AG09309 (cell line): ENCODE measurements at regions not wholly inside any gene's neighbourhood (a gene's known extent, or its start where the extent isn't known, plus 50 kb on each side); places are given as distances from the start of the nearest gene placed in this dataset.

Source experiments
- DNase-seq: peaks from one replicate; pipeline ENCODE4 v3.0.0-alpha.2; 2010; ENCODE audit warnings: low read depth
- H3K4me3 ChIP-seq: 2 replicates; pipeline ENCODE4 v1.5.1; 2011; ENCODE audit warnings: mild to moderate bottlenecking, low read depth, low read length, moderate library complexity; ENCODE audit not compliant: control insufficient read depth
- TF ChIP-seq, protein P1 (sequence below): IDR thresholded peaks from 2 replicates; pipeline ENCODE4 v1.5.1; 2011; ENCODE audit warnings: mild to moderate bottlenecking, low read depth, low read length, inconsistent platforms; ENCODE audit not compliant: insufficient read depth, control insufficient read depth; ENCODE audit errors: missing control alignments

DNA sequence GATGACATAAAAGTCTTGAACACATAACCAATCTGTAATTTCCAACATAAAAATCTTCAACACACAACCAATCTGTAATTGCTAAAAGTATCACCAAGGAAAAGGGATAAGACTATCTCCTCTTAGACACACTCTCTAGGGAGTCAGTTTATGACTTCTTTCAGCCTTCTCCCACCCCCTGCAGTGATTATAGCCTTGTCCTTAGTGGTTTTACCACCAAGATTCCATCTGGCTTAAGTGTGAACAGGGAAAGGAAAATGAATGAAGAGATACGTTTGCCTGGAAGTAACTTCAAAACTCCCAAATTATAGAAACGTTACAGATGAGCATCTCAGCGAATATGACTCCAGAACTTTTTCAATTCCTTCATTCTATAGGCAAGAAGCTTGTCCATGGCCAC, 136.2 kb upstream of the RASSF8 start:
- no peak for DNase-seq
- TF ChIP-seq, protein P1, sequence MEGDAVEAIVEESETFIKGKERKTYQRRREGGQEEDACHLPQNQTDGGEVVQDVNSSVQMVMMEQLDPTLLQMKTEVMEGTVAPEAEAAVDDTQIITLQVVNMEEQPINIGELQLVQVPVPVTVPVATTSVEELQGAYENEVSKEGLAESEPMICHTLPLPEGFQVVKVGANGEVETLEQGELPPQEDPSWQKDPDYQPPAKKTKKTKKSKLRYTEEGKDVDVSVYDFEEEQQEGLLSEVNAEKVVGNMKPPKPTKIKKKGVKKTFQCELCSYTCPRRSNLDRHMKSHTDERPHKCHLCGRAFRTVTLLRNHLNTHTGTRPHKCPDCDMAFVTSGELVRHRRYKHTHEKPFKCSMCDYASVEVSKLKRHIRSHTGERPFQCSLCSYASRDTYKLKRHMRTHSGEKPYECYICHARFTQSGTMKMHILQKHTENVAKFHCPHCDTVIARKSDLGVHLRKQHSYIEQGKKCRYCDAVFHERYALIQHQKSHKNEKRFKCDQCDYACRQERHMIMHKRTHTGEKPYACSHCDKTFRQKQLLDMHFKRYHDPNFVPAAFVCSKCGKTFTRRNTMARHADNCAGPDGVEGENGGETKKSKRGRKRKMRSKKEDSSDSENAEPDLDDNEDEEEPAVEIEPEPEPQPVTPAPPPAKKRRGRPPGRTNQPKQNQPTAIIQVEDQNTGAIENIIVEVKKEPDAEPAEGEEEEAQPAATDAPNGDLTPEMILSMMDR, result no peak

DNA sequence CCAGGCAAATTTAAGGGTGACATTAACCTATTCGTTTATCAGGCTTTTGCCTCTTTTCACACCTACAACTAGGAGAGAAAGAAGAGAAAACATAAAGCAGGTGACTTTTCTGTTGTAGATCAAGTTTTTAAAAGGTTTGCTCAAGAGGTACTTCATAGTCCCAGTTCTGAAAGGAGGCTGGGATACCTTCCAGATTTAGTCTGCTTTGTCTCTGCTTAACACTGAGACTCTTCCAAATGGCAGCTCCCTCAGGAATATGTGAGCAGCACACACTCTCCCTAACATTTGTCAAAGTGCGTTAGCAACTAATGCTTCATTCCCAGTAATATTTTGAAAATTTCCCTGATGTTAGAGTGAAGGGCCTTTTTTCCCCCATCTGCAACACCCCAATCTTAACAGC, 133.7 kb upstream of the RASSF8 start:
- H3K4me3 ChIP-seq, result no peak overlapping the region
- no peak for DNase-seq
- TF ChIP-seq, protein P1, result no peak

More for the DNA sequence above, 136.2 kb upstream of the RASSF8 start:
- H3K4me3 ChIP-seq, result no peak overlapping the region

DNA sequence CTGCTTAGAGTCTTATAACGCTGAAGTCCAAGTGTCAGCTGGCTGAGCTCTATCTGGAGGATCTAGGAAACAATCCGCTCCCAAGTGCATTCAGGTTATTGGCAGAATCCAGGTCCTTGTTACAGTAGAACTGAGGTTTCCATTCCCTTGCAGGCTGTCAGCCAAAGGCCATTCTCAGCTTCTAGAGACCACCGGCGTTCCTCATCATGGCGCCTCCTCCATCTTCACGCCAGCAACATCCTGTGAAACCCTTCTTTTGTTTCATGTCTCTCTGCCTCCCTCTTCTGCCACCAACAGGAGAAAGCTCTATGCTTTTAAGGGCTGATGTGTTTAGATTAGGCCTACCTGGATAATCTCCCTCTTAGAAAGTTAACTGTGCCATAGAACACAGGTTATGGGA, 133.0 kb upstream of the RASSF8 start:
- no peak for DNase-seq
- H3K4me3 ChIP-seq, result no peak overlapping the region
- TF ChIP-seq, protein P1, result peak; percentile 26

- TF ChIP-seq, protein P1, result no peak
- H3K4me3 ChIP-seq, result no peak overlapping the region
- no peak for DNase-seq
Measured at GRCh38 chr12:25827141-25827540, 131.3 kb upstream of the RASSF8 start.

DNA sequence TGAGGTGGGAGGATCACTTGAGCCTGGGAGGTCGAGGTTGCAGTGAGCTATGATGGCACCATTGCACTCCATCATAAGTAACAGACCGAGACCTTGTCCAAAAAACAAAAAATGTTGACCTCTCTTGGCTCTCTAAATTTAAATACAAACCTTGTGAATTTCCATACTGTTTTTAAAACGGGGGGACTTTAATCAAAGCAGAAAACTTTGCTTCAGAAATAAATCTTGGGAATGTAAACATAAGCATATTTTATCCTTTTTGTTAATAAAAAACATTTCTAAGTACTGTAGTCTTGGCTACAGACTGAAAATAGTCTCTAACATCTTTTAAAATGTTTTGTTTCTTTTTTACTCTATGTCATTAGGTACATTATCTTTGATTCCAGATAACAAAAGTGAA, 130.7 kb upstream of the RASSF8 start:
- DNase-seq, result no peak
- no peak overlapping the region for H3K4me3 ChIP-seq
- TF ChIP-seq, protein P1, result no peak

GRCh38 chr12:25828188-25828587, 130.3 kb upstream of the RASSF8 start:
- no peak for DNase-seq
- no peak overlapping the region for H3K4me3 ChIP-seq
- TF ChIP-seq, protein P1, result no peak

DNA sequence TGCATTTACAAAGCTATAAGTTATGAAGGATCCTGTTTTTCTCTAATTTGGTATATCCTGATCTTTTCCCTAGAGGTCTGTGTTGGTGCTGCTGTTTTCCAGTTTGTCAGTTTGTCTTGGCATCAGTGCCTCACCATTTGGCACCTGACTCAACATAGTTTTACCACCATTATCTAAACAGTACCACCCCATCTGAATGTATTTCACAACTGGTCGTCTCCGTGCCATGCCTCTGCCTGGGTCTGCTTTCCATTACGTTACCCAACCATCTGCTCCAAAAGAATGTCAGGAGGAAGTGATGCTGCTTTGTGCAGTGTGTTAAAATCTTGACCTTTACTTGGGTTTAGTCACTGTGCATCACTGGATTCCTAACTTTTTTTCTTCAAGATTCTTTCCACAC, 129.3 kb upstream of the RASSF8 start:
- peak; percentile 99 for DNase-seq
- TF ChIP-seq, protein P1, result no peak
- no peak overlapping the region for H3K4me3 ChIP-seq
